GM23338 (cell line): ENCODE measurements at regions not wholly inside any gene's neighbourhood (a gene's known extent, or its start where the extent isn't known, plus 50 kb on each side); places are given as distances from the start of the nearest gene placed in this dataset.

Experiments used
- ATAC-seq: fragments of 200-7000 bp; cut with Tn5 transposase; 3 replicates; pipeline ENCODE4 v1.9.1; 2020
- DNase-seq: peaks from one replicate; pipeline ENCODE4 v3.0.0-alpha.2; 2015; ENCODE audit warnings: low spot score
- H2AFZ ChIP-seq: fragments of 200-600 bp; sonication (generic); 2 replicates; pipeline ENCODE4 v1.8.0; 2016; ENCODE audit warnings: antibody characterized with exemption, mild to moderate bottlenecking, moderate library complexity
- H3F3A ChIP-seq: fragments of 200-600 bp; sonication (generic); replicated peaks from 2 replicates; pipeline ENCODE4 v1.8.0; 2017; ENCODE audit warnings: antibody characterized with exemption, mixed run types, low read depth
- H3K27ac ChIP-seq: fragments of 200-600 bp; sonication (generic); 2 replicates; pipeline ENCODE4 v1.6.1; 2016; ENCODE audit warnings: low read depth
- H3K27me3 ChIP-seq: fragments of 200-600 bp; sonication (generic); 2 replicates; pipeline ENCODE4 v1.8.0; 2016; ENCODE audit warnings: mild to moderate bottlenecking, mixed run types, moderate library complexity; ENCODE audit not compliant: insufficient read depth
- H3K36me3 ChIP-seq: fragments of 200-600 bp; sonication (generic); 2 replicates; pipeline ENCODE4 v1.8.0; 2016; ENCODE audit warnings: mild to moderate bottlenecking; ENCODE audit not compliant: insufficient read depth
- H3K4me1 ChIP-seq: fragments of 200-600 bp; sonication (generic); 2 replicates; pipeline ENCODE4 v1.8.0; 2016; ENCODE audit warnings: mild to moderate bottlenecking, moderate library complexity; ENCODE audit not compliant: insufficient read depth
- H3K4me2 ChIP-seq: fragments of 200-600 bp; sonication (generic); 2 replicates; pipeline ENCODE4 v1.7.1; 2017; ENCODE audit warnings: mixed run types
- H3K4me3 ChIP-seq: fragments of 200-600 bp; sonication (generic); 2 replicates; pipeline ENCODE4 v1.6.1; 2016; ENCODE audit warnings: mixed run types
- H3K79me2 ChIP-seq: fragments of 200-600 bp; sonication (generic); replicated peaks from 2 replicates; pipeline ENCODE4 v1.8.0; 2017; ENCODE audit warnings: mild to moderate bottlenecking; ENCODE audit not compliant: insufficient read depth
- H3K9me2 ChIP-seq: fragments of 200-600 bp; sonication (generic); 2 replicates; pipeline ENCODE4 v1.8.0; 2017; ENCODE audit not compliant: insufficient read depth
- H4K20me1 ChIP-seq: fragments of 200-600 bp; sonication (generic); replicated peaks from 2 replicates; pipeline ENCODE4 v1.8.0; 2017; ENCODE audit warnings: mild to moderate bottlenecking; ENCODE audit not compliant: insufficient read depth
- H3K27ac Mint-ChIP-seq: 2 replicates; pipeline ENCODE4 v1.8.0; 2020; ENCODE audit warnings: inconsistent platforms, mild to moderate bottlenecking, moderate library complexity, mixed read lengths
- H3K27me3 Mint-ChIP-seq: 3 replicates; pipeline ENCODE4 v1.8.0; 2022; ENCODE audit warnings: low read depth, mild to moderate bottlenecking, moderate library complexity, mixed read lengths, inconsistent platforms; ENCODE audit not compliant: insufficient read depth, poor library complexity
- H3K36me3 Mint-ChIP-seq: 3 replicates; pipeline ENCODE4 v1.8.0; 2021; ENCODE audit warnings: low read depth, mild to moderate bottlenecking, inconsistent platforms, moderate library complexity, mixed read lengths
- H3K4me1 Mint-ChIP-seq: 3 replicates; pipeline ENCODE4 v1.8.0; 2020; ENCODE audit warnings: mild to moderate bottlenecking, inconsistent platforms, mixed read lengths
- H3K4me3 Mint-ChIP-seq: 3 replicates; pipeline ENCODE4 v1.8.0; 2021; ENCODE audit warnings: moderate library complexity, mild to moderate bottlenecking, inconsistent platforms, mixed read lengths
- H3K9me3 Mint-ChIP-seq: 3 replicates; pipeline ENCODE4 v1.8.0; 2020; ENCODE audit warnings: moderate library complexity, mild to moderate bottlenecking, inconsistent platforms, mixed read lengths
- CREB1 ChIP-seq: fragments of 250-450 bp; sonication (Bioruptor Pico); IDR thresholded peaks from 2 replicates; pipeline ENCODE4 v1.5.0; 2020; ENCODE audit warnings: low read depth, mild to moderate bottlenecking, moderate library complexity
- CTCF ChIP-seq, 2 experiments: fragments of 200-600 bp in 1 of 2; sonication (generic) in 1 of 2; conservative IDR thresholded peaks; 2 replicates each; pipeline versions ENCODE4 v1.5.1 to v1.6.1; 2016 to 2017; ENCODE audit warnings: antibody characterized with exemption in 2 of 2, low read depth in 2 of 2, mild to moderate bottlenecking in 2 of 2, moderate library complexity in 1 of 2
- ETS1 ChIP-seq: IDR thresholded peaks from 2 replicates; pipeline ENCODE4 v1.6.1; 2016; ENCODE audit warnings: antibody characterized with exemption
- EZH2phosphoT487 ChIP-seq: fragments of 200-600 bp; sonication (generic); IDR thresholded peaks from one replicate; pipeline ENCODE4 v1.8.1; 2018; ENCODE audit warnings: antibody characterized with exemption; ENCODE audit not compliant: unreplicated experiment
- JUNB ChIP-seq: IDR thresholded peaks from one replicate; pipeline ENCODE4 v1.6.1; 2016; ENCODE audit warnings: antibody characterized with exemption; ENCODE audit not compliant: unreplicated experiment
- NANOG ChIP-seq: IDR thresholded peaks from 2 replicates; pipeline ENCODE4 v1.6.1; 2016; ENCODE audit warnings: antibody characterized with exemption, borderline replicate concordance
- POLR2AphosphoS5 ChIP-seq: IDR thresholded peaks from 2 replicates; pipeline ENCODE4 v1.6.1; 2016; ENCODE audit warnings: antibody characterized with exemption, low read depth
- REST ChIP-seq: IDR thresholded peaks from one replicate; pipeline ENCODE4 v1.6.1; 2018; ENCODE audit warnings: antibody characterized with exemption; ENCODE audit not compliant: unreplicated experiment
- STAT1 ChIP-seq: IDR thresholded peaks from one replicate; pipeline ENCODE4 v1.6.1; 2016; ENCODE audit warnings: antibody characterized with exemption; ENCODE audit not compliant: unreplicated experiment
- ZNF114 ChIP-seq: fragments of 250-450 bp; sonication (Bioruptor Pico); IDR thresholded peaks from 2 replicates; pipeline ENCODE4 v1.5.0; 2020; ENCODE audit warnings: mild to moderate bottlenecking, moderate library complexity
- ZNF331 ChIP-seq: fragments of 250-450 bp; sonication (Bioruptor Pico); IDR thresholded peaks from 2 replicates; pipeline ENCODE4 v1.5.0; 2020; ENCODE audit warnings: low read depth, mild to moderate bottlenecking, moderate library complexity
- ZNF462 ChIP-seq: fragments of 250-450 bp; sonication (Bioruptor Pico); IDR thresholded peaks from 2 replicates; pipeline ENCODE4 v1.5.0; 2020; ENCODE audit warnings: mild to moderate bottlenecking, moderate library complexity

- TF ChIP-seq ETS1, result no peak
Measured at GRCh38 chr2:128914320-128914719, 595.7 kb upstream of the HS6ST1 start (continued).

DNA sequence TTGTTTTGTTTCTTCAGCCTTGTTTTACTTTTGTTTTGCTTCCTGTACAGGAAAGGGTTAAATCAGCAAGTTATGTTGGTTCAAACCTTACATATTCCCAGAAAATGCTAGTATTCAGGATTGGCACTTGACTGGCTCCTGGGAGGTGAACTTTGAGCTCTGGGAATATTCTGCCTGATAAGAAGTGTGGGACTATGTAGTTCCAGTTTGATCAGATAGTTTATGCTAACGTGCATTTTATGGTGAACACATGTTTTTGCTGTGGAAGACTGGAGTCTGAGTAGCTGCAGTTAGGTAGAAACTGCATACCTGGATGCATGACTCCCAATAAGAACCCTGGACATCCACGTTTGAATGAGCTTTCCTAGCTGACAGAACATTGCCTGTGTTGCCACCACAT lies 603.1 kb upstream of the HS6ST1 start:
- Histone ChIP-seq H2AFZ (no peak overlapping the region), H3F3A (no peaks in the 10 kb centered on the region), H3K4me3 (no peak overlapping the region), H3K27ac (no peak overlapping the region), H3K9me2 (no peaks in the 10 kb centered on the region), H3K27me3 (no peaks in the 10 kb centered on the region), H3K36me3 (no peaks in the 10 kb centered on the region), H3K79me2 (no peaks in the 10 kb centered on the region), H3K4me2 (no peak overlapping the region), H4K20me1 (no peaks in the 10 kb centered on the region), H3K4me1 (no peaks in the 10 kb centered on the region)
- Mint-ChIP-seq H3K36me3 (peaks cover 1% of the 10 kb centered on the region; the same call in 2 of the 3 replicates), H3K4me3 (no peak overlapping the region), H3K4me1 (peaks cover 2% of the 10 kb centered on the region; the same call in 1 of the 3 replicates), H3K27me3 (no peaks in the 10 kb centered on the region), H3K27ac (no peak overlapping the region), H3K9me3 (peaks cover 19% of the 10 kb centered on the region)
- TF ChIP-seq CTCF (conservative IDR thresholded peaks at IDR 0.05; ENCODE audit: low read depth in 2 of 2) (no peak), NANOG (no peak), JUNB (no peak), REST (no peak), ZNF114 (no peak), POLR2AphosphoS5 (no peak), CREB1 (CRISPR knock-in tag) (no peak), ZNF331 (no peak), EZH2phosphoT487 (no peak), ZNF462 (no peak), STAT1 (no peak), ETS1 (no peak)
- no peak for DNase-seq
- no peak for ATAC-seq
